ENCODE measurements at regions not wholly inside any gene's neighbourhood (a gene's known extent, or its start where the extent isn't known, plus 50 kb on each side); places are given as distances from the start of the nearest gene placed in this dataset.

DNA sequence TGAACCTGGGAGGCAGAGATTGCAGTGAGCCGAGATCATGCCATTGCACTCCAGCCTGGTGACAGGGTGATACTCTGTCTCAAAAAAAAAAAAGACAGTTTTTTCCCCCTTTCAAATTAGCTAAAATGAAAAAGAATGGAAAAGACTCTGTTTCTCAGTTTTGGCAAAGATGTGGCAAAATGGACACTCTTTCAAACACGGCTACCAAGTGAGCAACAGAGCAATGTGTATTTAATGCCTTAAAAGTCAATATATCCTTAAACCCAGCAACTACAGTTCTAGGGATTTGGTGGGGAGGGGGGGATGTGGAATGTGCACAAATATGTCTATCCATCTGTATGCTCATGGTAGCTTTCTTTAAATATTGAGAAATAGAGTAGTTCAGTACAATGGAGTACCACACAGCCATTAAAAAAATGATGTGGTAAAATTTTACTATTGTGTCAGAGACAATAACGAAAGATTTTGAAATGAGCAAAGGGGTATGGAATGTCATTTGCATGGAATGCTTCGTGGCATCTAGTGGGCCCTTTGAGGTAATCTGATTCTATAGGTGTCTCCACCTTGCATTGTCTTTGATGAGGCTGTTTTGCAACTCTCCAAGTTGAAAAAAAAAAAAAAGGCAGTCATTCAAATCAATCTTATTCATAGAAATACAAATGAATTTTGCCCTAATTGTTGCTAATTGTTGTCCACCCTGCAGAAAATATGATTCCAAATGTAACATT, 108.1 kb downstream of the AXIN2 start:
- H4K20me1 ChIP-seq (ENCODE audit: insufficient read depth, low read length) = no peaks in the 10 kb centered on the region
- ATAC-seq (ENCODE audit: insufficient read depth, low read depth) (no peak), DNase-seq (no peak)
- H3K79me2 ChIP-seq (ENCODE audit: insufficient read depth, low read length) = no peaks in the 10 kb centered on the region
- H3K9me3 ChIP-seq (ENCODE audit: insufficient read depth, low read length, severe bottlenecking) = no peaks in the 10 kb centered on the region
- no peaks in the 10 kb centered on the region for H3K4me1 ChIP-seq (ENCODE audit: insufficient read depth, low read length)
- H2AFZ ChIP-seq (ENCODE audit: low read depth, low read length) = no peak overlapping the region
- no peaks in the 10 kb centered on the region for H3K36me3 ChIP-seq (ENCODE audit: insufficient read depth, low read length)
- no peak overlapping the region for H3K27ac ChIP-seq (ENCODE audit: low read length)
- H3K9ac ChIP-seq (ENCODE audit: low read depth, low read length) = no peak overlapping the region
- TF ChIP-seq EZH2 (IDR thresholded peaks at IDR 0.05; ENCODE audit: borderline replicate concordance, low read depth, low read length, severe bottlenecking) (no peak), CTCF (IDR thresholded peaks at IDR 0.05; ENCODE audit: borderline replicate concordance, extremely low read depth, low read length, poor library complexity, severe bottlenecking) (no peak)
- H3K4me3 ChIP-seq (ENCODE audit: low read depth in 1 of 2, low read length in 2 of 2) = no peak overlapping the region
- no peaks in the 10 kb centered on the region for H3K27me3 ChIP-seq (ENCODE audit: insufficient read depth, low read length, poor library complexity)
- no peak overlapping the region for H3K4me2 ChIP-seq (ENCODE audit: insufficient read depth, low read length)

DNA sequence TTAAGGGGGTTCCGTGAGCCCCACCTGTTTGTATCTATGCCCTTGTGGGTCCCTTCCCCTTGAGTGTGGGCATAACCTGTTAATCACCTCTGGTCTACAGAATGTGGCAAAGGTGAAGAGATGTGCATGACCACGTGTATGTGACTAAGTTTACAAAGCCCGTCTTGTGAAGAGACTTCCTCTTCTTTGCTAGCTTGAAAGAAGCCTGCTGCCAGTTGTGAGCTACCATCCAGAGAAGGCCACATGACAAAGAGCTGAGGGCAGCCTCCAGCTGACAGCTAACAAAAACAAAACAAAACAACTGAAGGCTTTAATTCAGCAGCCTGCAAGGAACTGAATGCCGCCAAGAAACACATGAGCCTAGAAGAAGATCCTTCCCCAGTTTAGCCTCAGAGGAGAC, 112.0 kb downstream of the AXIN2 start:
- TF ChIP-seq CTCF (IDR thresholded peaks at IDR 0.05; ENCODE audit: borderline replicate concordance, extremely low read depth, low read length, poor library complexity, severe bottlenecking) = no peak
- no peak for TF ChIP-seq EZH2 (IDR thresholded peaks at IDR 0.05; ENCODE audit: borderline replicate concordance, low read depth, low read length, severe bottlenecking)
- H2AFZ ChIP-seq (ENCODE audit: low read depth, low read length) = no peak overlapping the region
- no peaks in the 10 kb centered on the region for H3K79me2 ChIP-seq (ENCODE audit: insufficient read depth, low read length)
- DNase-seq (no peak), ATAC-seq (ENCODE audit: insufficient read depth, low read depth) (no peak)
- no peaks in the 10 kb centered on the region for H4K20me1 ChIP-seq (ENCODE audit: insufficient read depth, low read length)
- peaks cover 6% of the 10 kb centered on the region for H3K27me3 ChIP-seq (ENCODE audit: insufficient read depth, low read length, poor library complexity)
- H3K4me1 ChIP-seq (ENCODE audit: insufficient read depth, low read length) = no peaks in the 10 kb centered on the region
- no peak overlapping the region for H3K4me2 ChIP-seq (ENCODE audit: insufficient read depth, low read length)
- H3K27ac ChIP-seq (ENCODE audit: low read length) = no peak overlapping the region
- H3K9me3 ChIP-seq (ENCODE audit: insufficient read depth, low read length, severe bottlenecking) = no peaks in the 10 kb centered on the region
- no peak overlapping the region for H3K9ac ChIP-seq (ENCODE audit: low read depth, low read length)
- no peak overlapping the region for H3K4me3 ChIP-seq (ENCODE audit: low read depth in 1 of 2, low read length in 2 of 2)
- no peaks in the 10 kb centered on the region for H3K36me3 ChIP-seq (ENCODE audit: insufficient read depth, low read length)

DNA sequence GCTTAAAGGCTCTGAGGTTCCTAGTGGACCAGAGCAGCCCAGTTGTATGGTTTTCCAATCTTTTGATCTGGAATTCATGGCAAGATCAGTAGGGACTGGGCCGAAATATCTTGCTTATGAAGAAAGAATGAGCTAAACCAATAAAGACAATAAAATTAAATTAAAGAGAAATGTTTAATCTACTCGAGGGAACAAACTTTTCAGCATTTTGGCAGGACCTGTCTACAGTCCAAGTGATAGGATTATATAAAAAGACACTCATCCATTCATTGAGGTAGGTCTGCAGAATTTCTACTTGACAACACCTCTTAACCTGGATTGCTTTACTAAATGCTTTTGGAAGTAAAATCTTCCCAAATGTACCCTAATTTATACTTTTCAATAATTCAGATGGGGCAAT, 113.6 kb downstream of the AXIN2 start:
- no peak overlapping the region for H3K27ac ChIP-seq (ENCODE audit: low read length)
- no peak overlapping the region for H3K4me2 ChIP-seq (ENCODE audit: insufficient read depth, low read length)
- no peak overlapping the region for H3K9ac ChIP-seq (ENCODE audit: low read depth, low read length)
- no peak for DNase-seq
- no peaks in the 10 kb centered on the region for H3K36me3 ChIP-seq (ENCODE audit: insufficient read depth, low read length)
- ATAC-seq (ENCODE audit: insufficient read depth, low read depth) = no peak
- no peaks in the 10 kb centered on the region for H3K79me2 ChIP-seq (ENCODE audit: insufficient read depth, low read length)
- H4K20me1 ChIP-seq (ENCODE audit: insufficient read depth, low read length) = no peaks in the 10 kb centered on the region
- H2AFZ ChIP-seq (ENCODE audit: low read depth, low read length) = no peak overlapping the region
- TF ChIP-seq CTCF (IDR thresholded peaks at IDR 0.05; ENCODE audit: borderline replicate concordance, extremely low read depth, low read length, poor library complexity, severe bottlenecking) (no peak), EZH2 (IDR thresholded peaks at IDR 0.05; ENCODE audit: borderline replicate concordance, low read depth, low read length, severe bottlenecking) (no peak)
- peaks cover 10% of the 10 kb centered on the region for H3K27me3 ChIP-seq (ENCODE audit: insufficient read depth, low read length, poor library complexity)
- no peaks in the 10 kb centered on the region for H3K9me3 ChIP-seq (ENCODE audit: insufficient read depth, low read length, severe bottlenecking)
- H3K4me3 ChIP-seq (ENCODE audit: low read depth in 1 of 2, low read length in 2 of 2) = no peak overlapping the region
- no peaks in the 10 kb centered on the region for H3K4me1 ChIP-seq (ENCODE audit: insufficient read depth, low read length)

Measured in DND-41 (cell line).